NCI-H2107 (cell line): ENCODE measurements at regions not wholly inside any gene's neighbourhood (a gene's known extent, or its start where the extent isn't known, plus 50 kb on each side); places are given as distances from the start of the nearest gene placed in this dataset.
"Not testable (repeated sequence)": the region's sequence is repeated elsewhere in the genome, so short reads cannot be mapped to it uniquely, and the experiment has no call there.

Experiments used
- DNase-seq: peaks from one replicate; lab custom pipeline; 2025; lab: John Stamatoyannopoulos, UW

GRCh38 chr3:59192473-59192872, 142.6 kb upstream of the CFAP20DC start:
- no peak for DNase-seq

GRCh38 chr3:59191651-59192050, 141.8 kb upstream of the CFAP20DC start:
- DNase-seq, result no peak

GRCh38 chr3:59189939-59190338, 140.1 kb upstream of the CFAP20DC start:
- no peak for DNase-seq

GRCh38 chr3:59189526-59189925, 139.7 kb upstream of the CFAP20DC start:
- DNase-seq, result no peak

- DNase-seq, result no peak
Measured at GRCh38 chr3:59186725-59187124, 136.9 kb upstream of the CFAP20DC start.

GRCh38 chr3:59185591-59186369, 136.0 kb upstream of the CFAP20DC start:
- no peak for DNase-seq

- DNase-seq, result no peak
Measured at GRCh38 chr3:59180006-59180405, 130.2 kb upstream of the CFAP20DC start.

GRCh38 chr3:59178698-59179097, 128.9 kb upstream of the CFAP20DC start:
- DNase-seq, result no peak

GRCh38 chr3:59171491-59171890, 121.7 kb upstream of the CFAP20DC start:
- no peak for DNase-seq

GRCh38 chr3:59170166-59170565, 120.3 kb upstream of the CFAP20DC start:
- DNase-seq, result not testable (repeated sequence)

- DNase-seq, result no peak
Measured at GRCh38 chr3:59167756-59168155, 117.9 kb upstream of the CFAP20DC start.

GRCh38 chr3:59163953-59164352, 114.1 kb upstream of the CFAP20DC start:
- DNase-seq, result no peak

GRCh38 chr3:59161048-59161447, 111.2 kb upstream of the CFAP20DC start:
- no peak for DNase-seq

GRCh38 chr3:59160133-59160746, 110.4 kb upstream of the CFAP20DC start:
- DNase-seq, result no peak

GRCh38 chr3:59153648-59154047, 103.8 kb upstream of the CFAP20DC start:
- DNase-seq, result no peak

- DNase-seq, result no peak
Measured at GRCh38 chr3:59152943-59153342, 103.1 kb upstream of the CFAP20DC start.

- DNase-seq, result no peak
Measured at GRCh38 chr3:59150039-59150438, 100.2 kb upstream of the CFAP20DC start.

- no peak for DNase-seq
Measured at GRCh38 chr3:59149166-59149565, 99.3 kb upstream of the CFAP20DC start.

GRCh38 chr3:59143447-59143846, 93.6 kb upstream of the CFAP20DC start:
- no peak for DNase-seq

GRCh38 chr3:59142556-59142955, 92.7 kb upstream of the CFAP20DC start:
- no peak for DNase-seq

GRCh38 chr3:59138966-59139365, 89.1 kb upstream of the CFAP20DC start:
- DNase-seq, result no peak

GRCh38 chr3:59137415-59137814, 87.6 kb upstream of the CFAP20DC start:
- no peak for DNase-seq

- no peak for DNase-seq
Measured at GRCh38 chr3:59136081-59136480, 86.3 kb upstream of the CFAP20DC start.

GRCh38 chr3:59135096-59135495, 85.3 kb upstream of the CFAP20DC start:
- no peak for DNase-seq
